ENCODE measurements at regions not wholly inside any gene's neighbourhood (a gene's known extent, or its start where the extent isn't known, plus 50 kb on each side); places are given as distances from the start of the nearest gene placed in this dataset.

DNA sequence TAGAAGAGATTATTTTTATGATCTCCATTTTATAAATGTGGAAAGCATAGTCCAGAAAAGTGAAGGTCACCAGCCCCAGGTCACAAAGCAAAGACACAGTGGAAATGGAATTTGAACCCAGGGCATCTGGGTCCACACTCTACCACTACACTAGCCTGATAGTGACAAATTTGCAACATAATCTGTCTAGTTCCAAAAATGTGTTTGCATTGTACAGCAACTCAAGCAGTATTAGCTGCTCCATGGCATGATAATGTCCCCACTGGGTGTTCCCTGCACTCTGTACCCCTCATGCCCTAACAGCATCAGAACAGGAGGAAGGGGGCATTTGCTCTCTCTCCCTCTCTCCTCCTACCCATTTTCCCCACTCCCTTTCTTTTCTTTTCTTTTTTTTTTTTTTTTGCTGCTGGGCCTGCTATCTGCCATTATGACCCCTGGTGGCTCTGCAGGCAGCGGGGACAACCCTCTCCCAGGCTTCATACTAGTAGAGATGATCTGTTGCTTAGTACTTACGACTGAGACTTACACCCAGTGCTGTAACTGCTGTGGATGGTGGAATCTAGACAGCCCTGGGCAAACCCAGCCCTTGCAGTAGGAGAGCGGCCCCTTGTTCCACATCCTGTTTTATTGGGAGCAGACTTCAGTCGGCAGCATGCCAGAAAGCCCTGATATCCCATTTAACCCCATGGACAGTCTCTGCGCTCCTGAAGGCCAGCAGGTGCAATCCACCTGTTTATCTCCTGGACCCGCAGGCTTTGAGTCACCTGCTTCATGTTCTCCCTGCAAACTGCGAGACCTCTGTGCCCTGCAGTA lies 306.3 kb downstream of the SOX9 start:
- no peak for DNase-seq

DNA sequence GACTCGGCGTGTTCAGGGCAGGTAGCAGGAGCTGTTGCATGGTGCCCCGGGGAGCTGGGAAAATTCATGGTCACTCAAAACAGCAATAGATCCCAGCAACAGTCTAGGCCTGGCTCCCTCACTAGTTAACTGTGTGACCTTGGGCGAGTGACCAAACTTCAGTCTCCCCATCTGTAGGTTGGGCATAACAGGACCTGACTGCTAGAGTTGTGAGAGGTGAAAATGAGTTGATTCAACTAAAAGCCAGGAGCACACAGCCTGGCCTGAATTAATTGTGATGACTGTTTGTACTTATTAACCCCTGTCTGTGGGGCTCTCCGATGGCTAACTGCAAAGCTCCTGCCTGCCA lies 306.9 kb downstream of the SOX9 start:
- DNase-seq: no peak

DNA sequence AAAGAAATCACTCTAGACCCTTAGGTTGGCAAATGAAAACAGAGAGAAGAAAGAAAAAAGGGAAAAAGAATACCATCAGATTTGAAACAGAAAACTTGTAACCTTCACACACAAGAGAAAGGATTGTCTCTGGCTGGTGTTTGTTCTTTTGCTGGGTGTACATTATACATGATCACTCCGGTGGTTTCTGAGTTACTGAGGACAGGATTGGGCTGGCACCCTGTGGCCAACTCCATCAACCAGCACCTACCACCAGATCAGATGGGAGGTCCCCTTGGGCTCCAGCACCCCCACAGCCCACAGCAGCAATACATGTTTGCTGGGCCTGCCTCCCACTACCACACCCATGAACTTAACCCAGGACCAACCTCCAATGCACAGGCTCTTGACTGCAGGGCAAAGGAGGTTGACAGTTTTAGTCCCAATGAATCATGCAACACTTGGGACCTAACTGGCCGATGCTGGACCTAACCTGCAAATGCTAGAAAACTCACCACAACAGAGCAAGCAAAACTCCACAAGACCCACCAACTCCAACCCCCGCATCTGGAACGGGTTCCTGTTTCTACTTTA lies 308.3 kb downstream of the SOX9 start:
- no peak for DNase-seq

DNA sequence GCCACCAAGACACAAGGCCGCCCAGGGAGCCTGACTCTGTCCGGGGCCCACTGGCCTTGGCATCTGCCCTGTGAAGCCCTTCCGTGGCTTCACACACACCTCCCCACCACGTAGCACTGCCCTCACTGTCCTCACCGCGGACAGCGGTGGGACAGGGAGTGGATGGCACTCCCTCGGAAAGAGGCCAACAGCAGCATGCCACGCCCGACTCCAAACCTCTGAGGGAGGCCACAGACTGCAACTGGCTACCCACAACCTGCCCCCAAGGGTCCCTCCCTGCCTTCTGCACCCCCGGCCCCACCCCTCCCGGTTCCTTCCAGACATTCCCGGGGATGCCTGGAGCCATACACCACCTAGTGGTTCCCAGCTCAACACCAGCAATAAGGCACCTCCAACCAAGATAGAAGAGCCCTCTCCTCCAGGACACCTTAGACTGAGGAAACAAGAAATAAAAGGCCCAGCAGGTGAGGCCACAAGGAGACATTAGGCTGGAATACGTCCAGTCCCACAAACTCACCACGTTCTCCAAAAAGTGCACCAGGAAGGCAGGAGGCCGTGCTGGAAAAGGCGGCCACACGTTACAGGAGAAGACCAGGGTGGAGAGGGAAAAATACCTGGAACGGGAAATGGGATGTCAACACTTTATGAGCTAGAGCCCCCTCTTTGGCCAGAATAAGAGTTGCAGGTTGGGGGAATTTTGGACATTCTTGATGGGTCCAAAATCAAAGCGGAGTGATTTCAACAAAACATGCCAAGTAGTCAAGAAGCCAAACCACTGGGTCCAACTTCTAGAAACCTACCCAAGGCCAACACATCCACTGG lies 310.0 kb downstream of the SOX9 start:
- DNase-seq: no peak

DNA sequence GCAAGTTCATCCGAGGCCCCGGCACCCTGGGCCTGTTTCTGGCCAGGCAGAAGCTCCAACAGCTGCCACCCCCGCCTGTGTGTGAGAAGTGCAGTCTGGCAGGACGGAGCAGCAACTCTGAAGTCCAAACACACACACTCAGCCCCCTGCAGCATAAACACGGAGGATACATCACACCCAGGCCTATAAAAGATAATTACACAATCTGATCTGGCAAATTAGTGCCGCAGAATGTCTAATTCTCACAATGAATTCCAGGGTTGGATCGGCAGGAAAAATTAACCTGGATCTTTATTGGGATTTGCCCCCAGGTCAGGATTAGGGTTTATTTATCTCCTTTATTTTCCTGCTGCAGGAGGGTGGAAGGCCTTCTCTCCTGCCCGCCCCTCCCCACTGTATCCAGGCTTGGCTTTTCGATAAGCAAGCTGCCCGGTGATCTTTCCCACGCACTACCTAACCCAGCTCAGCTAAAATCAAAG lies 311.4 kb downstream of the SOX9 start:
- no peak for DNase-seq

DNA sequence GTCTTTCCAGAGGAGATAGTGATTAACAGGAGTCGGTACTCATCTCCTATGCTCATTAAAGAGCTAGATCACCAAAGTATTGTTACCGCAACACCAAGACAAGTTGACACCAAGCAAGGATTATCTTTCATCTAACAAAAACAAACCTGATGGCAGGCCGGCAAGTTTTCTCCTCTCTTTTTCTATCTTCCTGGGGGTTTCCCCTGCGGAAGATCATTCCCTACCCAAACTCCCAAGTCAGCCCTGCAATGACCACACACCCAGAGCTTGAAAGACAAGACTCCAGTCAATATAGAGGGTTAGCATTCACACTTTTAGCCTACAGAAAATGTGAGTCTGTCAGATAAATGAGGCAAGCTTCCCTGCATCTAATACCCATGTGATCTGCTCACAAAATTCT lies 312.1 kb downstream of the SOX9 start:
- no peak for DNase-seq

DNA sequence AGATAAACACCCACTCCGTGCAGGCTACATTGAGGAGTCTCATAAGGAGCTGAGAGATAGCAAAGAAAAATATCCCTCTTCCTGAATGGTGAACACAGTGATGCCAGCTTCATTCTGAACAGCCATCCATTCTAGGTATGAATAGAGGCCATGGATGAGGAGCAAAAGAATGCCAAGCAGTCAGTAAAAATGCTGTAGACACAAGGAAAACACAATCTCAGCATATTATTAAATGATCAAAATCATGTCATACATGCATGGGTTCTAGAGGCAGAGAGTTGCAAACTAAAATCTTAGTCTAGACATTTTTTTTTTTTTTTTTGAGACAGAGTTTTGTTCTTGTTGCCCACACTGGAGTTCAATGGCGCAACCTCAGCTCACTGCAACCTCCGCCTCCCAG lies 313.0 kb downstream of the SOX9 start:
- no peak for DNase-seq

DNA sequence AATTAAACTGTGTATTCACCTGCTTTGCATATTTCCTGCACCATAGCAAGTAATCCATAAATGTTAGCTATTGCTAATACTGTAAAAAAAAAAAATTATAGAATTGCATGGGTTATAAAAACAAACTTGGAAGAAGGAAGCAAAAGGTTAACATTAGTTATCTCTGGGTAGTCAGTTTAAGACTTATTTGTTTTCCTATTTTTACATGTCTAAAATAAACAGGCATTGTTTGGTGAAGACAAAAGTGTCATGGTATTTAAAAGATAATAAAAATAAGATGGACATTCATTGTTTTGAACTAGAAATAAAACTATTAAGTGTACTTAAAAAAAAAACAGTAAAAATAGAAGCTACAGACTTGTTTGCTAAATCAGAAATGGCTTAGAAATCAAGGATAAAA lies 313.8 kb downstream of the SOX9 start:
- DNase-seq: no peak

DNA sequence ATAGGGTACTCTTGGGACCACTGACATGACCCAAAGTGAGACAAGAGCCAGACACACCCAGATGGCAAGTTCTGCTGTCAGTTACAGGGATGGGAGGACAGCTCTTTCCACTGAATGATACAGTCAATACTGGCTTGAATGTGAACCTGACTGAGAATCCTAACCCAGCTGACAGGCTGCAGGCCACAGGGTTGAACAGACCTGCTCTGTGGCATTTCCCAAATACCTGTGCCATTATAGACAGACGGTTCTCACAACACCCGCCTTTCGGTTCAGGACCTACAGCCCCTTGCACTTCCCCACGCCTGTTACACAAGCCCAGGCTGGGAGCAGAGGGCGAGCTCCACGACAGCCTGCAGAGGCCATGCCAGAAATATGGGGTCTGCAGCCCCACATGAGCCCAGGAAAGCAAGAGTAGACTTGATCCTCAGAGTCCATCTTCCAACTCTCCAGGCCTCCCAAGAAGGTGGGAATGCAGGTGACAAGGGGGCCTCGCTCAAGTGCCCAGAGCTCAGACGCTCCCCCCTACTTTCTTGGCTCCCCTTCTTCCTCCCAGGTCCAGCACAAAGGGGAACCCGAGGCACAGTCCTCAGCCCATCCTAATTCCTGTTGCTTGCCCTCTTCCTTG lies 314.3 kb downstream of the SOX9 start:
- no peak for DNase-seq

DNA sequence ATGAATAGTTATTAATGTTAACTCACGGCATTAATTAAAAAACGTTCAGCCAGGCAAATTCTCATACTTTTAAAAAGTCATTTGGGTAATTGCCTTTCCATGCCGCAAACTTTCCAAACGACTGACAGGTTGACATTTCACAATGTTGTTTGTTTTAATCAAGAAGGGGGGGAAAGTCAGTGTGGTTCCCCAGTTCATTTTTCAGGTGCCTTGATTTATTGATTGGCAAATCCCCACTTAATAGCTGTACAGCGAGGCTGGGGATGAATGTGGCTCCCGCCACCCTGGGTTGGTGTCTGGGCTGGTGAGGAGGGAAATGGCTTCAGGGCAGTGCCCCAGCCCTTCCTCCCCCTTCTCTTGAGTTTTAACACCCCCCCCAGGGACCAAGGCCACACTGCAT lies 318.0 kb downstream of the SOX9 start:
- DNase-seq: no peak

DNA sequence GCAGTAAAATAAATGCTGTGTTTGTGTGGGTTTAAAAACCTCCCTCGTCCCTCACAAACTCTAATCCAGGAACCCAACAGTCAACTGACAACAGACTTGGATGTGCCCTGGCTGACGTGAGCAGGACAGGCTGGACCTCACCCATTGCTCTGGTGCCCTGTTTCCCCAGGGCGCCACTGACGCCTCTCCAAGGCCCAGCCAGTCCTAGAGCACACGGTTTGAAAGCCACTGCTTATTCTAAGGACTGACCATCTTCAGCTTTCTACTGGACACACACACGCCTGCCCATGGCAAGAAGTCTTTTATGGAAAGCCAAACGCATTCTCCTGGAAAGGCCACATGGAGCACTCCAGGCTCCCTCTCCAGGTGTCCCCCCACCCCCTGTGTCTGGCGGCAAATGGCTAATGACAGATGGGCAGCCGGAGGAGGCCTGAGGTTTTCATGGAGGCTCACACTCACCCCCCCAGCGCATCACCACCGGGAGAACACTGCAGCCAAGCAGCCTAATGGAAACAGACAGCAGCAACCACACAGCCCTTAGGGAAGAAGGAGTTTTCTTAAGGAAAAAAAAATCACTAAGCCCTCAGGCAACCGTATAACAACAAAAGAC lies 319.2 kb downstream of the SOX9 start:
- no peak for DNase-seq

DNA sequence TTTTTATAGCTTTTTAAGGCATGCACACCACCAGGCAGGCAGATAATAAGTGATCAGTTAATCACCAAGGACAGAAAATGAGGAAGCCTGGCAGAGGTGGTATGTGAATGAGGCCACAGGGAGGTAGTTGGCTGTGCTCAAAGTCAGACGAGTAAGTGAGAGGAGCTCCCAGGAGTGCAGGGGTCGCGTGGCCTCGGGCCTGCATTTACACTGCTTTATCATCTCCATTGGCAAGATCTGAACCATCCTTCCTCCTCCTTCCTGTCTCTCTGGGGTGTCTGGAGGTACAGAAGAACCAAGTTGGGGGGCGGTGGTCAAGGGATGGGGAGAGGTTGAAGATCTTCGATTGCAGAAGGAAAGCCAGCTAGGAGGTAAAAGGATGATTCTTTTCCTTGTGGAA lies 320.1 kb downstream of the SOX9 start:
- no peak for DNase-seq

DNA sequence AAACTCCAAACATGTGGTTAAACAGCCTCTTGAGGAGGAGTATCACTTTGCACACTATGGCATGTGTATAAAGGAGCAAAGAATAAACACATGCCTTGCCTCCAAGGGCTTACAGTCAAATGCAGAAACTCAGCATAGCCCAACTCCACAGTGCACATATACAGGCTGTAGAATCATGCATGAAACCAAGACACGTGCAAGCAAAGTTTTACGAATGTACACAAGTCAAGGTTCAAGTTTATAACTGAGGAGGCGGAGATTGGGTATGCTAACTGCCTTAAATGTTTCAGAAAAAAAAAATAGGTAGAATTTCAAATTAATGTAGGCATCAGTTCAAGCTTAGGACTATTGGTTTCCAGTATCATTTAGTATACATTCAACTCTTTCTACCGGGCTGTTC lies 321.1 kb downstream of the SOX9 start:
- DNase-seq: no peak

DNA sequence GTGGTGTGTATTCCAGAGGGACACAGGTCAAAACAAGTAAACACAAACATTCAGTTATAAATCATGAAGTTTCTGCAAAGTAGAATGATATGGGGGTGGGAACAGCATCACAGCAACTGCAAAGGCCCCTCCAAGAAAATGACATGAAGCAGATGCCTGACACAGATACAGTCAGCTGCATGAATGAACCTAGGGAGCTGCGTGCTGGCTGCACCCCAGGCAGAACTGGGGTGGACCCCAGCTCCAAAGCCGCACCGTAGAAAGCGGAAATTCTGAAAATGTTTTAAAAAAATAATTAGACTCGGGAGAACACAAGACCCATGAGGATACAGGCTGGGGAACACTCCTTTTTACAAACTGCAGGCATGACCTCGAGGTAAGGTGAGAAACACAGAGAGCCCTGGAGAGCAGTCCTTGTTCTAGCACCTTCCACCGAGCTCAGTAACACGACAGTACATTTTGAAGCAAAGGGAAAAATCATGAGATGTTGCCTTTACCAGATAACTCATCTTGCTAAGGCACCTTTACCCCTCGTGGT lies 323.8 kb downstream of the SOX9 start:
- DNase-seq: no peak

DNA sequence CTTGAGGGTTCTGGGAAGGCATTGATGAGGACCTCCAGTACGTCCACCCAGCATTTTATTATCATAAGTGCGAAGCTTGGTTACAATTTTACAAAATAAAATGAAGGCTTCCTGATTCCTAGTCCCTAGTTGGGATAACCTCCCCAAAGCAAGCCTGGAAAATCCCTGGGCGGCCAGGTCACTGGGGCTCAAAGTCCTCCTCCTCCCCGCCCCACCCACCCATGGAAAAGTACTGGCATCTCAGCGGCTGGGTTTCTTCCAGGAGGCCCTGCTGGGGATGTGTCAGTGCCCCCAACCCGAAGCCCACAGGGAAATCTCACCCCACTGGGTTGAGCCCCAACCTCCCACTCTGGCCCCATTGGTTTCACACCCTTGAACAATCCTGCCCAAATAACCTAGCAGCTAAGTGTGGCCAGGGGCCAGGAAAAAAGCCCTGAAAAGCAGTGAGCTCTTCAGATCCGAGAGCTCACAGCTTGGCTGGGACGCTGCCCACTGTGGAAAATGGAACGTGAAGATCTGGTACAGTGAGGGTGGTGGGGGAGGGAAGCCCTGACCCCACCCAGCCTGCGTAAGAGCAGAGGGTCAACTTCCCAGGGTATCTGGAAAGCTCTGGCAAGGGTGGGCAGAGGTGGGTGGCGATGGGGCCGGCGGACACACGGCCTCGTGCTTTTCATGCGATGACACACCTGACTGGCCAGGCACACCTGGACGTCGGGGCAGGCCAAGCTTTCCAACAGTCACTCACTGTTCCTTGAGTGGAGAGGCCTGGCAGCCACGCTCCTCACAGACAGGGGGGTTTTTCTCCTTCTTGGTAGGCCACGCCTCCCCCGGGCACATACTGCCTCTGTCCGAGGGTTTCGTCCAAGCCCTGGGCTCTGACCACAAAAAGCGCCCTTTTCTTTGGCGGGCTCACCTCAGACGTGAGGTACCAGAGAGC lies 324.5 kb downstream of the SOX9 start:
- DNase-seq: no peak

DNA sequence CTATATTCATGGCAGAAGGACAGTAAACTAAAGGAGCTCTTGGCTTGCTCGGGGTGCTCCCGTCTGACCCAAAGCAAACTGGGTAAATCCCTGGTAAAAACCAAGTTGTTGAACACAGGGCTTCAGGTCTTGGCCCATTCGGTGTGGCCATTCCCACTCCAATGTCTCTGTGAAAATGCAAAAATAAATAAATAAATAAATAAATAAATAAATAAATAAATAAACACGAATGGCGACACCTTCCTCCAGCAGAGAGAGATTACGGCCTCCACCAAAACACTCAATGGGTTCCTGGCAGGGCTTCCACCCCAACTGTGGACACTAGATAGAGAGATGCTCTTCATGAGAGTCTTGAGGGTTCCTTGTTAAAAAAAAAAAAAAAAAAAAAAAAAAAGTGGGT lies 325.3 kb downstream of the SOX9 start:
- DNase-seq: no peak

DNA sequence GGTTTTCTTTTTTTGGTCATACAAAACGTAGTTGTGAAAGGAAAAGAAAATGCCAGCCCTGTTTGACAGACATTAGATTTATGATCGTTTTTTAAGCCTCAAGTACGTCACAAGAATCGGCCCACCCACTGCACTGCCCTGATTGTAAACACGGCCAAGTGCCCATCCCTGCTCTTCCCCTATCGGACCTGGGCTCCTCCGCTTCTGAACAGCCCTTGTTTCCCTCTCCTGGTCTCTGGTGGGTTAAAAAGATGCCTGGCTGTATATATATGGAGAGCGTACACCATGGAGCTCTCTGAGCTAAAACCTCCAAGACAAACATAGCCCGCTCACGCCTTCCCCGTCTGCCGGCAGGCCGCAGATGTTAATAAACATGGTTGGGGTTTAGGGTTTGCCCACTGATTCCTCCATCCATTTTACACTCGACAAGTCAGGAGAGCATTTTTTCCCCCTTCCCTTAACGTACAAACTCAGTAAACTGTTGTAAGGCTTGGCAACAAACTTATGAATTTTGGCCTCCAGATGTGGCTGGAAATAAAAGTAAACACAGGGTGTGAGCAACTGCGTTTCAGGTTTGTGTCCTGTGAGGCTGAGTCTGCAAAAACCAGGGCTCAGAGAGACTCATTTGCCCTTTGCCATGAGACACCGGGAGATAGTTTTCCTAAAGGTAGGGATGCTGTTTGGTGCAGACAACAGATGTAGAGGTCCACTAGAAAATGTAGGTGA lies 325.9 kb downstream of the SOX9 start:
- no peak for DNase-seq

DNA sequence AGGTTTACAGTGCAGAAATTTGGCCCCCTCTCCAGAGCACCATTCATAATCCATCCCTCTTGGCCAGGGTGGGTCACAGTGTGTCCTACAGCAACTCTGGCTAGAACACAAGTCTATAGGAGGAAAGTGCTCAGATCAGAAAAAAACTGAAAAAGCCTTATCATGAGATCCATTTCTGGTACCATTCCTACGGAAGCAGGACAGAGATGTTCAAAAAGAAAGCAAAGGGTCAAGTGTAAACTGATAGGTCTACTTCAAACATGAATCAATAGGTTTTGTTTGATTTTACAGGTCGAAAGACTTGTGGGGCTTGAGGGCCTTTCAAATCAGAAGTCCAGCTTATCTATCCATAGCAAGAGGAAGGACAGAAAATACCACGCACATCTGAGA lies 326.4 kb downstream of the SOX9 start:
- DNase-seq: no peak

DNA sequence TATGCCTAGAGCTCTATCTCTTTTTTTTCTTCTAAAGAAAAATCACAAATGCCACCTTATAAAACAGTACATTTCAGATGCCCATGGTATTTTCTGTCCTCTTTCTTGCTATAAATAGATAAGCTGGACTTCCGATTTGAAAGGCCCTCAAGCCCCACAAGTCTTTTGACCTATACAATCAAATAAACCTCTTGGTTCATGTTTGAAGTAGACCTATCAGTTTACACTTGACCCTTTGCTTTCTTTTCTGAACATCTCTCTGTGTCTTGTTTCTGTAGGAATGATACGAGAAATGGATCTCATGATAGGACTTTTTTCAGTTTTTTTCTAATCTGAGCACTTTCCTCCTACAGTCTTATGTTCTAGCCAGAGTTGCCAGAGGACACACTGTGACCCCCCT lies 327.2 kb downstream of the SOX9 start:
- DNase-seq: no peak

Data from right kidney (tissue), 1 donor.